HepG2 (cell line): ENCODE measurements at regions not wholly inside any gene's neighbourhood (a gene's known extent, or its start where the extent isn't known, plus 50 kb on each side); places are given as distances from the start of the nearest gene placed in this dataset.

Experiments used
- ARID4A ChIP-seq: sonication (generic); formaldehyde crosslinking; IDR thresholded peaks from 2 replicates; pipeline ENCODE4 v1.5.0; 2020; ENCODE audit warnings: mild to moderate bottlenecking, missing genetic modification reagents, borderline replicate concordance
- ARID5B ChIP-seq: IDR thresholded peaks from 2 replicates; pipeline ENCODE4 v1.4.0; 2020; ENCODE audit warnings: mild to moderate bottlenecking, missing genetic modification reagents
- DMAP1 ChIP-seq: IDR thresholded peaks from 2 replicates; pipeline ENCODE4 v1.6.1; 2016
- FOXA3 ChIP-seq: IDR thresholded peaks from 2 replicates; pipeline ENCODE4 v1.6.1; 2016; ENCODE audit warnings: missing genetic modification reagents, missing compliant biosample characterization
- PAXIP1 ChIP-seq: sonication (generic); formaldehyde crosslinking; conservative IDR thresholded peaks from 2 replicates; pipeline ENCODE4 v1.4.0; 2020; ENCODE audit warnings: mild to moderate bottlenecking, missing genetic modification reagents, moderate library complexity
- SP4 ChIP-seq: sonication (generic); formaldehyde crosslinking; IDR thresholded peaks from 2 replicates; pipeline ENCODE4 v1.8.1; 2023; ENCODE audit warnings: mild to moderate bottlenecking, missing genetic modification reagents
- THAP11 ChIP-seq: IDR thresholded peaks from 2 replicates; pipeline ENCODE4 v1.6.1; 2016; ENCODE audit warnings: missing biosample characterization, missing genetic modification reagents
- THAP9 ChIP-seq: sonication (generic); formaldehyde crosslinking; IDR thresholded peaks from 2 replicates; pipeline ENCODE4; 2020; ENCODE audit warnings: missing genetic modification reagents, mild to moderate bottlenecking, borderline replicate concordance
- ZMYM4 ChIP-seq: sonication (generic); formaldehyde crosslinking; IDR thresholded peaks from 2 replicates; pipeline ENCODE4 v1.8.1; 2023; ENCODE audit warnings: mild to moderate bottlenecking, missing genetic modification reagents
- ZNF687 ChIP-seq: sonication (generic); formaldehyde crosslinking; IDR thresholded peaks from 2 replicates; pipeline ENCODE4 v1.5.1; 2020; ENCODE audit warnings: mild to moderate bottlenecking, missing genetic modification reagents, moderate library complexity

- peak; percentile 32; the same call in 1 of the 2 replicates for TF ChIP-seq THAP9 (CRISPR knock-in tag)
- TF ChIP-seq ZNF687 (CRISPR knock-in tag): peak; percentile 49
- peak; percentile 20; the same call in 1 of the 2 replicates for TF ChIP-seq ARID4A
- TF ChIP-seq ARID5B: peak; percentile 56; the same call in 1 of the 2 replicates
- peak; percentile 62; the same call in 1 of the 2 replicates for TF ChIP-seq ZMYM4 (CRISPR knock-in tag)
- TF ChIP-seq SP4: peak; percentile 39; the same call in 1 of the 2 replicates
- peak; percentile 47; the same call in 1 of the 2 replicates for TF ChIP-seq DMAP1 (CRISPR knock-in tag)
- peak; percentile 41; the same call in 1 of the 2 replicates for TF ChIP-seq PAXIP1 (CRISPR knock-in tag)
- TF ChIP-seq THAP11 (CRISPR knock-in tag): 0 out of 2 replicates have a peak, but pooled peaks have one; percentile 13
- peak; percentile 73 for TF ChIP-seq FOXA3 (CRISPR knock-in tag)
These were observed 158.1 kb upstream of the FKBP1C start (continued) for GRCh38 chr6:63053206-63053605.
